ENCODE measurements at regions not wholly inside any gene's neighbourhood (a gene's known extent, or its start where the extent isn't known, plus 50 kb on each side); places are given as distances from the start of the nearest gene placed in this dataset.

DNA sequence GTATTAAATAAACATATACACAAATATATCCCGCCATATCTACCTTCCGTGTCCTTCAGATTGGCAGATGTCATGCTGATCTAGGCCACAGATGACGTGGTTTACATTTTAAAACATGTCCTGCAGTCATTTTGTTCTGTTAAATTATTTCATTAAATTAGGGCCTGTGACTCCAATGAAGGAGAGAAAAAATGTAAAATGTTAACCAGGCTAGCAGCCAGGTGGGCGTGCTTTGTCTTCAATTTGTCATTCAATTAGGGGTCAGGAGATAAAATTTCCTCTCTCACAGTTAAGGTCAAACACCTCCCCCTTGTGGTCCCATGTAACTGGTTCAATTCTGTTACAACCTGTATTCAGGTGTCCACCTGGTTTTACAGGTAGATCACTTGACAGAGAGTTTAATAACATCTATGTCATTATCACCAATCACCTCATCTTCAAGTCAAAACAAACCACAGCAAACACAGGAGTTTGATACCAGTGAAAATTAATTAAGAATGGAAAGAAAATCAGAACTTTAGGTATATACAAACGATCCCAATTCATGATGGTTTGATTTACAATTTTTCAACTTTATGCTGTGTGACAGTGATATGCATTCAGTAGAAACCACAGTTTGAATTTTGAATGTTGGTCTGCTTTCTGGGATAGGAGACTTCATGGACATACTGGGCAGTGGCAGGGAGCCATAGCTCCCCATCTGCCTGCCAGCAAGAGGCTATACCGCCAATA lies 339.4 kb downstream of the CMPK2 start:
- no peak for DNase-seq (ENCODE audit: low spot score)

DNA sequence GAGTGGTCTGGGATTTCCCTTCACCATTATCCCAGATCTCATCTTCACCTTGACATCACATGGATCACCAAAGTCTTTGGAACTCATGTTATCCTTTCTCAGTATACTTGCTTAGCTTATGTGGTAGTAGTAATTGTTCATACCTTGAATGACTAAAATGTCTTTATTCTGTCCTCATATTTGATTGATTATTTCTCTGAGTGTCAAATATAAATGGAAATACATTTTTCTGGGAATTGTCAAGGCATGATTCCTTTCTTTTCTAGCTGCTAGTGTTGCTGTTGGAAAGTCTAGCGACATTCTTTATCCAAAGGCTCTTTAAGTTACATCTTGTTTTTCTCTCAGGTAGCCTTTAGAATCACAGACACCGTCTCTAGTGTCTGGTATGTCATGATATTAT lies 334.4 kb downstream of the CMPK2 start:
- DNase-seq (ENCODE audit: low spot score) = no peak

DNA sequence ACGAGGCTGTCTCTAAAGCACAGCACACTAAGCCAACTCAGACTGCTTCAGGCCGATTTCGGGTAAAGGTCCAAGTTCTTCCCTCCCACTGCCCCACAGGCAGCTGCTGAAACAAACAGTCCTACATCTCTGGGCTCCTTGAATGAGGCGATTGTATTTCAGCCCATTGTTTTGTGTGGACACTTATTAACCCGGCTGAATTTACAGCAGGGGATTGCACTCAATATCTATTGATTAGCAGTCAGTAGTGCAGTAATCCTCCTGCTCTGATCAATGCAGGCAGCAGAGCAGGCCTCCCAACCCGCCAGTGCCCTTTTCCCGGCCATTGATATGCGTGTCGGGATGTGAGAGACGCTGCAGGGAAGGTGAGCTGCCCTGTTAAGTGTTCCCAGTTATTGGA lies 330.1 kb downstream of the CMPK2 start:
- DNase-seq (ENCODE audit: low spot score) = no peak

DNA sequence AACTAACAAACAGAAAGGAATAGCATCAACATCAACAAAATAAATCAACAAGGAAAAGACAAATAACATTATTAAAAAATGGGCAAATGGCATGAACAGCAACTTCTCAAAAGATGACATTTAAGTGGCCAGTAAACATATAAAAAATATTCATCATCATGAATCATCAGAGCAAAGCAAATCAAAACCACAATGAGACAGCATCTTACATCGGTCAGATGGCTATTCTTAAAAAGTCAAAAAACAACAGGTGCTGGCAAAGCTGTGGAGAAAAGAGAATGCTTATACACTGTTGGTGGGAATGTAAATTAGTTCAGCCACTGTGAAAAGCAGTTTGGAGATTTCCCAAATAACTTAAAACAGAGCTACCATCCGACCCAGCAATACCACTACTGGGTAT lies 327.1 kb downstream of the CMPK2 start:
- no peak for DNase-seq (ENCODE audit: low spot score)

DNA sequence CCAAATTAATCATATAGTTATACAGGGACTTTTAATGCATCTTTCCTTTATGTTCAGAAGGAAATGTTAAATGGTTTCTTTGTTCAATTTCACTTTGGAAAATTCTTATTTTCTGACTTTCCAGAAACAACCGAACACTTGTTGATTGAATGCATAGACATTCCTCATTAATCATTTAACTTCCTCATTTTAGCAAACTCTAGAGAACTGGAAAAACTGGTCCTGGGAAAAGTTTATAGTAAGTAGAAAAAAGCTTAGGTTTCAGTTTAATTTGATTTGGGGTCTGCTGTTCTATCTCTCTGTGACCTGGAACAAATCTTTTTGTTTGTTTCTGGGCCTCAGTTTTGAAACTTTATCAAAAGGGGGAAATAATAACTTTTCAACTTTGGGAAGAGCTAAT lies 320.4 kb downstream of the CMPK2 start:
- no peak for DNase-seq (ENCODE audit: low spot score)

DNA sequence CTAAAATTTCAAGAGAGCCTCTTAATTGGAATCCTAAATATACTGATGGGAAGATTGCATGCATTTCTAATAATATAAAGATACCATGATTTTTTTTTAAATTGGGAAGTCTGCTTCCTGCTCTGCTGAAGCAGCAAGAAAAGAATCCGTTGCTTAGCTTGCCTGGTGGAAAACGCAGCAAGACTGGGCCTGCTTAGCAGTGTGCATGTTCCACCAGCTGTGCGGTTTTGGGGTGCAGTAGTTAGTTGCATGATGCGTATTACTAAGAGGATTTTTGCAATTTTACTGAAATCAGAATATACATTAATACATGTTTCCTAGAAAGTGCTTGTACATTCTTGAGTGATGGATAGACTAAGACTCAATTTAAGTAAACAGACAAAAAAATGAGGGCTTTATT lies 319.9 kb downstream of the CMPK2 start:
- DNase-seq (ENCODE audit: low spot score) = no peak

DNA sequence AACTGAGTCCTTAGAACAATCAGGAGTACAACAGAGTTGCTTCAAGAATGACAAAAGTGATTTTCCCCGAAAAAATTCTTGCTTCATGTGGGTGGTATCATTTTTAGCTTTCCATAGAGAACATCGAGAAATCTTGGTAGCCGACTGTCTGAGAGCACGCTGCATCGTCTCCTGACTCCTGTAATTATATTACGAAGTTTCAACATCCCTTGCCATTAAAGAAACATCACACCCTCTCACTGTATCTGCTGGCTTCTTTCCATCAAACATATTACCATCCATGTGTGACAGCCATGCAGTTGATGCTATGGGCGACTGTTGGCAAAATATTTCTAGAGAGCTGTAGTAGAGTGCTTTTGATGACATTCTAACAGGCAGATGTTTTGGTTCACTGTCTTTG lies 311.2 kb downstream of the CMPK2 start:
- DNase-seq (ENCODE audit: low spot score) = no peak

DNA sequence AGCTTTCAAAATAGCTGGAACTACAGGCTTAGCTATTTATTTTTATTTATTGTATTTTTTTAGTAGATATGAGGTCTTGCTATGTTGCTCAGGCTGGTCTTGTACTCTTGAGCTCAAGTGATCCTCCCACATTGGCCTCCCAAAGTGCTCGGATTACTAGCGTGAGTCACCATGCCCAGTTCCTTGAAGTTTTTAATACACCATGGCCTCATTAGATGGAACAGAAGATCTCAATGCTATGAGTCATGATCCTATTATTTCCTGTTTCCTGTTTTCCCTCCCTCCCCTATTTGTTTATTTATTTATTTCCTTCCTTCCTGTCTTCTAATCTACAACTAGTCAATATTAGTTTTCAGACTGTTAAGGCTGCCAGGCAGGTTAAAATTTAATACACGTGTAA lies 309.0 kb downstream of the CMPK2 start:
- DNase-seq (ENCODE audit: low spot score) = no peak

DNA sequence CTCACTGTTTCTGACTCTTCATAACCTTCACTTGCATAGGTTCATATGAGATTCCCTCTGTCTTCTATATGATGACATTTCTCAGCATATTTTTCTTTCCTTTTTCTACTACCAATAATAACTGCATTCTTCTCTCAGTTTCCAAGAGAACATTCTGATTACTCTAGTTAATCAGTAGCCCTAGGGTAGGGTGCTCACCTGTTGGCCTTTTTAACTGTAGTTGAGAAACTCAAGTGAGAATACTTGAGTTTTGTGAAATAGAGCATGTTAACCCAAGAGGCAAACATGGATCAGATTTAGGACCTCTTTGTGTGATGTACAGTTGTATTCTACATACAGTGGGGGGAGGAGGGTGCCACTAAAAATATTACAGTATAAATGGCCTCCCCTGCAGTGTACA lies 308.0 kb downstream of the CMPK2 start:
- DNase-seq (ENCODE audit: low spot score) = no peak

DNA sequence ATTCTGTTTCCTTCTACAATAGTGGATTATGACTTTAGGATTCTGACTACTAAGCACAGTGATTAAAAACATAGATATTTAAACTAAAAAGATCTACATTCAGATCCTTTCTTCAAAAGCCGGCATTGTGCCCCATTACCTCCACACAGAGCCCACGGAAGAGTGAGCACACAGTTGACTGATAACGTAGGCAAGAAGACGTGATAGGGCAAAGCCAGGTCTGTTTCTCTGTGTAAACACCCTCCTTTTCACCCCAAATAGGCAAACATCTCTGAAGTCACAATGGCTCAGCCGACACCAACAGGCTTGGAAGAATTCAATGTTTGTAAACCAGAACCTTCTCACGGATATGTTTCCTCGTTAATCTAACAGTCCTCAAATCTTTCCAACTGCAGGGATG lies 302.9 kb downstream of the CMPK2 start:
- no peak for DNase-seq (ENCODE audit: low spot score)

DNA sequence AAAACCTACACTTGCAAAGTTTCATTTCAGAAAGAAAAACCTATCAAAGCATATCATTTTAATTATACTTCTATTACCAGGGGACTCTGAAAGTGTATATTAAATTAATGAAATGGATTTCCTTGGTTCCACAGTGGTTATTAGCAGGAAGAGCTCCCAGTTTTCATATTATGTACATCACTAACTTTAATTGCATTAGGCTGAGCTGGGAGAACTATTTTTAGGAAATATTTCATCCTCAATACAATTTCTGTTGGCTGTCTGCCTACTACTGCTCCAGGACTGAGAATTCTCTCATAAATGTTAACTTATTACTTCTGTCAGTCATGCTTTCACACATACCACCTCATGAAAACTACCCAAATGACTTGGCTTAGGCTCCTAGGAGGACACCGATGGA lies 301.4 kb downstream of the CMPK2 start:
- no peak for DNase-seq (ENCODE audit: low spot score)

DNA sequence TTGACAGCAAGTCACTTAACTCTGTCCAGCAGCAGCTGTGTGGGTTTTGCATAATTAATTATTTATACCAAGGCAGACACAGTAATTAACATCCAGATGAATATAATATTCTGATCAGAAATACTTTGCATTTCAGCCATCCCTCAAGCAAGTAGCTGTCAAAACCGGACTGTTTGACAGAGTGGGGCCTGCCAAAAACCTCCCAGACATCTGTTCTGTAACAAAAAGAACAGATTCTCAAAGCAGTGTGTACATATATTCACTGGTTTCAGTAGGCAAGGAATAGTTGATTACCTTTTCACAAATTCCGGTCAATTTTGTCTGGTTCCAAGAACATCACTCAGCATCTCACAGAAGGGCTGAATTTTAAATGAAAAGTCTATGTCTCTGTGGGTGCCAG lies 291.6 kb downstream of the CMPK2 start:
- no peak for DNase-seq (ENCODE audit: low spot score)

DNA sequence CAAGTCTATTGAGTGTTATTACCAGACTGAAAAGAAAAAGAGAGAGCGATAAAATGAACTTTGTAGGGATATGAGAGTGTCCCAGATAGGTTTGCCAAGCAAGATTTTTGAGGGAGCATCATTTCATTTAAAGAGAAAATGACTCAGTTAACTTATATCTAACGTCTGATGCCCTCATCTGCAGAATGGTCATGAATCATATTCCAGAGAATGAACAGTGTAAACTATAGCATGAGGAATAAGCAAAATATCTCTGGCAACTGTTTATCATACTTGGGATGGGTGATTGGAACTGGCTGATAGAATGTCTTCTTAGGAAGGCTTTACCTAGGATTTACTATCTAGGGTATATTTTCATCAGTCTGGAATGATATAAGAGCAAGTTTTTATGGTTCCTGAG lies 289.4 kb downstream of the CMPK2 start:
- DNase-seq (ENCODE audit: low spot score) = no peak

DNA sequence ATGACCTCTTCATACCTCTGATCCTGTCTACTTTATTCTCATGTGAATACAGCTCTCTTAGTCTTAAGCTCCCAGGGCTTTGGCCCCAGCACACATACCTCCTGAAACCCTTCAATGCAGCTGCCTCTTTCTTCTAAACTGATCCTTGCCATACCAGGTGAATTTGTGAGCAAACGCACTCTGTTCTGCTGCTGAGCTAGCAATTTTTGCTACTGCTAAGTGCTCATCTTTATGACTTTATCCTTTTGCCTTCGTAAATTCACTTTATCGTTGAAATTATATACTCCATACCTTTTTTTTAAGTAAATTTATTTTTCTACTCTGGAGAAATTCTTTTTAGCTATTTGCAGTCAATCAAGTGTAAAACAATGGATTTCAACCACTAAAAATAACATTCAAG lies 287.7 kb downstream of the CMPK2 start:
- no peak for DNase-seq (ENCODE audit: low spot score)

DNA sequence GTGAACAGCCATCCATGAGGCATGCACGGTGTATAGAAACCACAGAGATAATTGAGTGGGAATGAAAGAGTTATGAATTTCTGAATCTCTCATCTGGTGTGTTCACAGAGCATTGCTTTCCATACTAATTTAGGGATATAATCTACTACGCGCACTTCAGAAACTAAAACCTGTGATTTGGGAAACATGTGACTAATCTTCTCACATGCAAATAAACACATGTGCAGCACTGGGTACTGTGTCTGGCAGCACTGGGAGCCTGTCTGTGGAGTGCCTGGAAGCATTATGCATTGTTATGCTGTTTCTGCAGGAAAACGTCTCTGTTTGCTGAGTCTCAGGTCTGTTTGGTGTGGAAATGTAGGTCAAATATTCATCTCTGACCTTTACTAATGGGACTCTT lies 287.3 kb downstream of the CMPK2 start:
- DNase-seq (ENCODE audit: low spot score) = no peak

DNA sequence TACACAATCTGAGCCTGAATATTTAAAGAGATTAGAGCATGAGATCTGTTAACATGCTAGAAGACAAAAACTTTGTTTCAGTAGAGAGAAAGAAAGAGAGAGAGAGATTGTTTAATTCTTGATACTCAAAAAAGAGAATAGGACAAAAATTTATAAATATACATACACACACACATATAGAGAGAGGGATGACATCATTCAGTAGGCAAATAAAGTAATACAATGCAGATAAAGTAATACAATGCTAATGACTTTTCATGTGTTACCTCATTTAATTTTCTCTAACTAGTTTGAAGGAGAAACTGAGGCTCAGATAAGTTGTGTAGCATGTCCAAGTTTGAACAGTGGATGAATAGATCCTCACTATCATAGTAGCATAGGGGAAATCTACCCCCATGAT lies 286.4 kb downstream of the CMPK2 start:
- DNase-seq (ENCODE audit: low spot score) = no peak

DNA sequence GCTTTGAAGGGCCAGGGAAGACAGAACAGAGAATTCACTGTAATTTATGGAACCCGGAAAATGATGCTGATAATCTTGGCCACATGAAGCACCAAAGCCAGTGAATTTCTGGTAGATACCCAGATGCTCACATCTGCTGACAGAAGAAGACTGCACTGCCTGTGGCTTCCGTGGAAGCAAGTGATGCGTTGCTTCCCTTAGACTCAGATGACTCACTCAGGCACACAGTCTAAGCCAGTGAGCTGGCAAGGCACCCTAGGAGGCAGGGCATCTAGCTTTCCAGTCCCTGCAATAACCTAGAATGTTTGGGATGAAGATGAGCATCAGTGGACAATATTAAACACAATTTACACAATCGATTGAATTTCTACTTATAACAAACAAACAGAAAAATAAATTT lies 284.7 kb downstream of the CMPK2 start:
- no peak for DNase-seq (ENCODE audit: low spot score)

DNA sequence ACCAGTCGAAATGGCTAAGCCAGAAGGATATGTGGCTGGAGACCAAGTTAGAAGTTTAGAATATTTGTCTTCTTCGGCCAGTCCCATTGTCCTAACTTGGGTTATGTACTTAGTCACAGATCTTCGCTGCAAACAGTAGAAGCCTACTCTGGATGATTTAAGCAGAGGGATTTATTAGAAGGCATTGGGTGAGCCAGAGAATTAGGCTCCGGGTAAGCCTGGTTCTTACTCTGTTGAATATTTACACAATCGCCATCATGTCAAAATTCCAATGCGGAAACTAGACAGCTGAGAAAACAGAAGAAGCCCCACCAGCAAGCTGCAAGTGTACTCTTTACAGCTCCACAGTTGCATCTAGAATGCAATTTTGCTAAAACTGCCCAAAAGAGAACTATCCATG lies 276.6 kb downstream of the CMPK2 start:
- no peak for DNase-seq (ENCODE audit: low spot score)

DNA sequence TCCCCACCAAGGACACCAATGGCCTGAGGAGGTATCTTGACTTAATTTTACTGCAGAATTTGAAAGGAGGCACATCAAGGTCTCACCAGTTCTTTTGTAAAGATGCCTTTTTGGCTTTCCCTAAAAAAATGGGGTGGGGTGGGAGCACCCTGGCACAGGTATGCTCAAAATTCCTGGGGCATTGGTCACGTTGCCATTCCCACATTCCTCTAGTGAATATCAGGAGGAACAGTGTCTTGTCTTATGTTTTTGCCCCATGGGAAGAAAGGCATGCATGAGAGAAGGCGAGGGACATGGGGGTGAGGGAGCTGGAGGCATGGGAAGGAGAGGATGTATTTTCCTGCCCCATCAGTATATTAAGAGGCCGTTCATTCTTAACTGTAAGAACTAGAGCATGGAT lies 275.3 kb downstream of the CMPK2 start:
- DNase-seq (ENCODE audit: low spot score) = no peak

DNA sequence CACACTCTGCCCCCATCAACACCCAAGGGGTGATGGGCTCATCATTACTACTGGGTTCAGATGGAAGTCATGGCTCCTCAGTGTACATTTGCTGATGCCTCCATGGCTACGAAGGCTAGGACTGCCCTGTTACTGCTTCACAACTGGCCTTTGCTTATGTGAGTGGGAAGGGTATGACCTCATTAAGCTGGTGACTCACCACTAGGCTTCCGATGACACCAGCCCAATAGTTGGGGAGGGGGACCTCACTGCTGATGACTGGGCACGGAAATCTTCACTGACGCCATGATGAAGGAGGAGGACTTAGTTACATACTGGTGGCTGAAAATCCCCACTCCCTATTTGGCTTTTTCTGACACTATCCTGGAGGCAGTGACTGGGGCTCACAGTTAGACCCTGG lies 263.2 kb downstream of the CMPK2 start:
- no peak for DNase-seq (ENCODE audit: low spot score)

DNA sequence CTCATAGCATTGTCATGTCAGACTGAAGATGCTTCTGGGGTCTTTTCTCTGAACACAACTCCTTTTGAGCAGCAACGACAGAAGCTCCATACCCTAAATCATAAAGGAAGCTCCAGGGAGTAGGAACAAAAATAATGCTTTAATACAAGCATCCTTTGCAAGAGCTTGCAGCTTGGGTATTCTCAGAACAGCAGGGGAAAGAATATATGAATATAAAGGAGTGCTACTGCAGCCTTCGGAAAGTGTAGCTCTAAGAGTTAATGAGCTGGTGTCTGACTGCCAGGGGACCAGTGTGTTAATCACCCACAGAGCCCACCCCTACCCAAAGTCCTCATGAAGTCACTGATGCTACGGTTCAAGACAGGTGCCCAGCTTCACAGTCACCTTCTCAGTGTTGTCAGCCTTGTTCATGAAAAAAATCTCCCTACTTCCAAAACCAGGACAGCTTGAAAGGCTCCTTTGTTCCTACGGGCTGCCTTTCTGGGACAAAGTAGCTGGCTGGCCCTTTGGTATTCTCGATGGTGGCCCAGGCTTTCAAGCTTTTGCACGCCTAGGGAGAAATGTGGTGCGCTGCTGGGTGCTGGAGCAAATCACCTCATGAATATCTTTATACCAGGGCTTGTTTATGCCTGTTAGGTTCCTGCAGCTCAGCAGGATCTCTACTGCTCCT lies 259.7 kb downstream of the CMPK2 start:
- no peak for DNase-seq (ENCODE audit: low spot score)

DNA sequence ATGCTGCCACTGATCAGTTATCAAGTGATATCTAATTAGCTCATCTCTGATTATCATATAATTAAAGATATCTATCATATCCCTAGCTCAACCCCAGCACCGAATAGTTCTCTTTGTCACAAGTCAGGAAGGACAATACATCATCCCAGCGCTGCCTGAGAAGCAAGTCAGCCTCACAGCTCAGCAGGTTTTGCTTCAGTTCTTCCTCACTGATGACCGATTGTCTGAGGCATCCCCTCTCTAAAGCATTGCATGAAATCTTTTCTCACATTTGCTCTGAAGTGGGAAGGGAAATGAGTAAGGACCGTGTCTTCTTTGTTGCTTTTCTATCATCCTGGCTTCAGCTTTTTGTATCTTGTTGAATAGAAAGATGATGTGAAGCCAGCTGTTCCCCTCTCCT lies 247.9 kb downstream of the CMPK2 start:
- DNase-seq (ENCODE audit: low spot score) = no peak

DNA sequence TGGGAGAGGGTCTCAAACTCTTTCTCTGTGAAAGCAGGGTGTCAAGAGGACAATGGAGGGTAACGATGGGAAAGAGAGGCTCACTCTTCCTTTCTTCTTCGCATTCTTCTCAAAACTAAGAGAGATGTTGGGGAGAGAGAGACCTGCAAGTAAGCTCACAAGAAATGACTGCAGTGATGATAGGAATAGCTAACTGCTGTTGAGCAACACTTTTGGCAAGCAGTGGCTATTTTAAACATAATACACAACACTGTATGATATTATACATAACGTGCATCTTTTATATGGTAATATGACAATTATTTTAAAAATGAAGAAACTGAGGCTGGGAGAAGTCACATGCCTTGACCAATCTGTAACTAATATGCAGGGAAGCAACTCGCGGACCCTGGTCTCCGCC lies 247.5 kb downstream of the CMPK2 start:
- DNase-seq (ENCODE audit: low spot score) = no peak

DNA sequence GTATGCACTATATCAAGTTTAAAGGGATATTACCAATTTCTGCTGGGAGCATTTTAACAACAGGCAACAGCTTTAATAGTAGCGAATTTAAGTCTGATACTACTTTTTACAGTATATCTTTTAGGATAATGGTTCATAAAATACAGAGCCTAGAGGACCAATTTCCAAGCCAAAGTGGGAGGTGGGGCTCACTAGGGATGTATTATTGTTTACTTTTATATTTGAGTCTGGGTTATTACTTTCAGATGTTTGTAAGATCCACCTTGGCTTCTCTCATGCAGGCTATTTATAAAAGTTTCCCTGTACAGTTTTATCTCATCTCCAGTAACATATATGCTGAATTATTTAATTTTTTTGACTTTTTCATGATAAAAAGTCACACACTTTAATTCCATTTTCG lies 242.0 kb downstream of the CMPK2 start:
- DNase-seq (ENCODE audit: low spot score) = no peak
